B cell (primary cell): ENCODE measurements at regions not wholly inside any gene's neighbourhood (a gene's known extent, or its start where the extent isn't known, plus 50 kb on each side); places are given as distances from the start of the nearest gene placed in this dataset.

Experiments
- ATAC-seq: fragments of 200-7000 bp; cut with Tn5 transposase; one replicate; pipeline ENCODE4 v1.10.0; 2021; ENCODE audit warnings: low read depth, mild to moderate bottlenecking, moderate number of reproducible peaks, moderate library complexity
- CTCF ChIA-PET: fragments of 350-600 bp; sonication (Branson Sonifier 250); formaldehyde crosslinking; loops from one replicate; lab custom pipeline; 2021; ENCODE audit warnings: antibody characterized with exemption, inconsistent platforms; lab: Charles Lee
- POLR2A ChIA-PET: fragments of 350-600 bp; sonication (Branson Sonifier 250); formaldehyde crosslinking; loops from one replicate; lab custom pipeline; 2021; ENCODE audit warnings: antibody characterized with exemption; lab: Charles Lee
- DNase-seq: peaks from one replicate; pipeline ENCODE4 v3.0.0; 2013
- H2AFZ ChIP-seq: 2 replicates; pipeline ENCODE4 v1.6.1; 2012; ENCODE audit warnings: mild to moderate bottlenecking, low read depth, low read length; ENCODE audit not compliant: insufficient read depth, poor library complexity, severe bottlenecking
- H3K27ac ChIP-seq, 2 donors: 1 replicate in 1 of 2; 2 replicates in 1 of 2; pipeline ENCODE4 v1.5.1; 2012 to 2013; ENCODE audit warnings: low read length in 2 of 2, mild to moderate bottlenecking in 2 of 2, moderate library complexity in 1 of 2
- H3K27me3 ChIP-seq, 4 experiments: fragments of 200-600 bp in 1 of 4; sonication (generic) in 1 of 4; replicated peaks in 1 of 4; 1 replicate in 2 of 4; 2 replicates in 2 of 4; pipeline versions ENCODE4 v1.6.1 to v1.7.0; 2013 to 2016; ENCODE audit warnings: low read length in 3 of 4, mild to moderate bottlenecking in 2 of 4, mixed read lengths in 1 of 4, moderate library complexity in 1 of 4; ENCODE audit not compliant: insufficient read depth in 4 of 4, control insufficient read depth in 3 of 4; ENCODE audit errors: control extremely low read depth in 1 of 4
- H3K36me3 ChIP-seq, 2 experiments: replicated peaks in 1 of 2; 1 replicate in 1 of 2; 2 replicates in 1 of 2; pipeline versions ENCODE4 v1.6.1 to v1.7.1; 2013; ENCODE audit warnings: low read length in 1 of 2; ENCODE audit not compliant: insufficient read depth in 2 of 2, control insufficient read depth in 1 of 2; ENCODE audit errors: control extremely low read depth in 1 of 2, extremely low read depth in 1 of 2
- H3K4me1 ChIP-seq, 2 donors: fragments of 200-600 bp in 1 of 2; sonication (generic) in 1 of 2; 1 replicate in 1 of 2; 2 replicates in 1 of 2; pipeline versions ENCODE4 v1.5.1 to v1.6.1; 2013 to 2017; ENCODE audit warnings: low read length in 2 of 2; ENCODE audit not compliant: control insufficient read depth in 2 of 2, insufficient read depth in 2 of 2
- H3K4me2 ChIP-seq: replicated peaks from 2 replicates; pipeline ENCODE3; 2012; ENCODE audit warnings: mild to moderate bottlenecking, low read depth, low read length; ENCODE audit not compliant: poor library complexity, severe bottlenecking
- H3K4me3 ChIP-seq, 5 experiments: fragments of 200-600 bp in 1 of 5; sonication (generic) in 1 of 5; 1 replicate in 3 of 5; 2 replicates in 2 of 5; pipeline versions ENCODE4 v1.5.1 to v1.7.0; 2011 to 2016; ENCODE audit warnings: low read length in 4 of 5, mild to moderate bottlenecking in 4 of 5, low read depth in 2 of 5, control low read depth in 1 of 5, moderate library complexity in 1 of 5; ENCODE audit not compliant: insufficient read depth in 1 of 5; ENCODE audit errors: control extremely low read depth in 1 of 5, extremely low read depth in 1 of 5
- H3K79me2 ChIP-seq: fragments of 200-600 bp; sonication (generic); one replicate; pipeline ENCODE4 v1.6.0; 2016; ENCODE audit warnings: low read length; ENCODE audit not compliant: control insufficient read depth, insufficient read depth
- H3K9ac ChIP-seq: fragments of 200-600 bp; sonication (generic); 2 replicates; pipeline ENCODE4 v1.6.1; 2017; ENCODE audit warnings: mild to moderate bottlenecking, low read length, moderate library complexity
- H3K9me3 ChIP-seq, 3 donors: one replicate each; pipeline versions ENCODE4 v1.6.1 to v1.7.1; 2013; ENCODE audit warnings: low read length in 2 of 3; ENCODE audit not compliant: control insufficient read depth in 2 of 3, insufficient read depth in 1 of 3; ENCODE audit errors: control extremely low read depth in 1 of 3
- H4K20me1 ChIP-seq: 2 replicates; pipeline ENCODE4 v1.6.0; 2012; ENCODE audit warnings: mild to moderate bottlenecking, low read length; ENCODE audit not compliant: insufficient read depth, control insufficient read depth, poor library complexity, severe bottlenecking
- H3K27ac Mint-ChIP-seq: one replicate; pipeline ENCODE4 v1.8.0; 2021; ENCODE audit warnings: mixed read lengths
- H3K27me3 Mint-ChIP-seq: one replicate; pipeline ENCODE4 v1.8.0; 2021; ENCODE audit warnings: mixed read lengths
- H3K4me1 Mint-ChIP-seq: one replicate; pipeline ENCODE4 v1.8.0; 2021; ENCODE audit warnings: mixed read lengths
- H3K4me3 Mint-ChIP-seq: one replicate; pipeline ENCODE4 v1.8.0; 2021; ENCODE audit warnings: mixed read lengths
- H3K9me3 Mint-ChIP-seq: one replicate; pipeline ENCODE4 v1.8.0; 2022; ENCODE audit warnings: mixed read lengths; ENCODE audit not compliant: insufficient read depth
- CTCF ChIP-seq: fragments of 200-600 bp; IDR thresholded peaks from one replicate; pipeline ENCODE4 v1.8.0; 2022; ENCODE audit warnings: antibody characterized with exemption, mild to moderate bottlenecking
- EZH2 ChIP-seq: IDR thresholded peaks from 2 replicates; pipeline ENCODE4 v1.6.1; 2012; ENCODE audit warnings: borderline replicate concordance, low read depth, mild to moderate bottlenecking, moderate library complexity, low read length; ENCODE audit not compliant: insufficient read depth, poor library complexity, severe bottlenecking
- WGBS: methylation state at CpG from one replicate; pipeline ENCODE4 v1.1.5; 2013; ENCODE audit warnings: missing lambda C conversion rate; ENCODE audit not compliant: insufficient coverage; 5-methylcytosine and 5-hydroxymethylcytosine counted together
- intact Hi-C: fragments of 100-400 bp; cut with micrococcal nuclease; formaldehyde crosslinking; loops from one replicate; pipeline ENCODE4 v1.10.0; 2022

- Histone ChIP-seq H3K4me3 (no peak overlapping the region), H3K79me2 (no peaks in the 10 kb centered on the region), H3K4me2 (no peak overlapping the region), H3K9ac (no peak overlapping the region), H3K36me3 (no peaks in the 10 kb centered on the region), H3K27me3 (peaks cover 0 to 6% (median 0%) of the 10 kb centered on the region in 4 experiments), H3K27ac (no peak overlapping the region), H4K20me1 (no peaks in the 10 kb centered on the region), H3K4me1 (no peaks in the 10 kb centered on the region), H3K9me3 (peaks cover 2 to 12% (median 11%) of the 10 kb centered on the region in 3 donors), H2AFZ (no peak overlapping the region)
- Mint-ChIP-seq H3K4me1 (no peaks in the 10 kb centered on the region), H3K9me3 (peaks cover 11% of the 10 kb centered on the region), H3K27me3 (peaks cover 17% of the 10 kb centered on the region), H3K4me3 (no peak overlapping the region), H3K27ac (no peak overlapping the region)
- ATAC-seq, result no peak
- ChIA-PET POLR2A (interaction anchor here (0.6 kb wide), 1 partner anchor 34 kb away, joined by 5 read pairs; no protein-coding TSS in a partner anchor), CTCF (no interaction called here)
- WGBS, result 90% methylated on average over 2 of the region's 3 CpGs
- no peak for DNase-seq
- TF ChIP-seq CTCF (no peak), EZH2 (no peak)
- intact Hi-C loops, result no loop called here
Observed at GRCh38 chr13:43990829-43991228, 111.1 kb downstream of the LACC1 start.

GRCh38 chr13:43991773-43992201 lies 112.1 kb downstream of the LACC1 start:
- Histone ChIP-seq H3K4me1 (no peaks in the 10 kb centered on the region), H3K9ac (no peak overlapping the region), H3K36me3 (no peaks in the 10 kb centered on the region), H3K4me2 (no peak overlapping the region), H3K4me3 (no peak overlapping the region), H2AFZ (no peak overlapping the region), H4K20me1 (no peaks in the 10 kb centered on the region), H3K9me3 (peaks cover 2 to 12% (median 11%) of the 10 kb centered on the region in 3 donors), H3K79me2 (no peaks in the 10 kb centered on the region), H3K27me3 (peaks cover 0 to 6% (median 0%) of the 10 kb centered on the region in 4 experiments), H3K27ac (no peak overlapping the region)
- intact Hi-C loops, result no loop called here
- ChIA-PET CTCF (no interaction called here), POLR2A (no interaction called here)
- TF ChIP-seq CTCF, result no peak
- TF ChIP-seq EZH2, result no peak
- DNase-seq (no peak), ATAC-seq (no peak)
- Mint-ChIP-seq H3K9me3 (peaks cover 11% of the 10 kb centered on the region), H3K27me3 (peaks cover 17% of the 10 kb centered on the region), H3K27ac (no peak overlapping the region), H3K4me3 (no peak overlapping the region), H3K4me1 (no peaks in the 10 kb centered on the region)
- 89% methylated on average over 3 of the region's 4 CpGs for WGBS
